ENCODE measurements at regions not wholly inside any gene's neighbourhood (a gene's known extent, or its start where the extent isn't known, plus 50 kb on each side); places are given as distances from the start of the nearest gene placed in this dataset.

- Mint-ChIP-seq H3K27me3 (ENCODE audit: insufficient read depth) (no peaks in the 10 kb centered on the region; the same call in 1 of the 2 replicates), H3K36me3 (ENCODE audit: low read depth) (no peaks in the 10 kb centered on the region), H3K27ac (no peak overlapping the region), H3K4me3 (no peak overlapping the region), H3K4me1 (ENCODE audit: low read depth) (no peaks in the 10 kb centered on the region), H3K9me3 (peaks cover 51% of the 10 kb centered on the region)
- no peak for TF ChIP-seq CTCF (IDR thresholded peaks at IDR 0.05)
- DNase-seq: no peak
These were observed 518.0 kb downstream of the TMA16 start for GRCh38 chr4:164012396-164013027.

GRCh38 chr4:164021947-164022346 lies 527.5 kb downstream of the TMA16 start:
- Mint-ChIP-seq H3K27ac (no peak overlapping the region), H3K4me1 (ENCODE audit: low read depth) (no peaks in the 10 kb centered on the region), H3K4me3 (no peak overlapping the region), H3K36me3 (ENCODE audit: low read depth) (no peaks in the 10 kb centered on the region), H3K27me3 (ENCODE audit: insufficient read depth) (no peaks in the 10 kb centered on the region), H3K9me3 (peaks cover 55% of the 10 kb centered on the region)
- no peak for DNase-seq
- no peak for TF ChIP-seq CTCF (IDR thresholded peaks at IDR 0.05)

- H3K36me3 Mint-ChIP-seq (ENCODE audit: low read depth): no peaks in the 10 kb centered on the region
- H3K4me3 Mint-ChIP-seq: no peak overlapping the region
- no peaks in the 10 kb centered on the region for H3K4me1 Mint-ChIP-seq (ENCODE audit: low read depth)
- peaks cover 60% of the 10 kb centered on the region for H3K9me3 Mint-ChIP-seq
- H3K27ac Mint-ChIP-seq: no peak overlapping the region
- TF ChIP-seq CTCF (IDR thresholded peaks at IDR 0.05): no peak
- no peak for DNase-seq
- H3K27me3 Mint-ChIP-seq (ENCODE audit: insufficient read depth): no peaks in the 10 kb centered on the region
These were observed 528.7 kb downstream of the TMA16 start for GRCh38 chr4:164023214-164023613.

- TF ChIP-seq CTCF (IDR thresholded peaks at IDR 0.05): no peak
- H3K4me1 Mint-ChIP-seq (ENCODE audit: low read depth): no peaks in the 10 kb centered on the region
- H3K4me3 Mint-ChIP-seq: no peak overlapping the region
- H3K27me3 Mint-ChIP-seq (ENCODE audit: insufficient read depth): no peaks in the 10 kb centered on the region
- peaks cover 70% of the 10 kb centered on the region for H3K9me3 Mint-ChIP-seq
- no peak overlapping the region for H3K27ac Mint-ChIP-seq
- H3K36me3 Mint-ChIP-seq (ENCODE audit: low read depth): no peaks in the 10 kb centered on the region
- DNase-seq: no peak
These were observed 533.3 kb downstream of the TMA16 start for GRCh38 chr4:164027805-164028204.

- DNase-seq: no peak
- Mint-ChIP-seq H3K9me3 (peaks cover 32% of the 10 kb centered on the region), H3K36me3 (ENCODE audit: low read depth) (no peaks in the 10 kb centered on the region; the same call in 1 of the 2 replicates), H3K4me1 (ENCODE audit: low read depth) (no peaks in the 10 kb centered on the region), H3K27me3 (ENCODE audit: insufficient read depth) (no peaks in the 10 kb centered on the region; the same call in 1 of the 2 replicates), H3K27ac (no peak overlapping the region), H3K4me3 (no peak overlapping the region)
- TF ChIP-seq CTCF (IDR thresholded peaks at IDR 0.05): no peak
These were observed 545.0 kb downstream of the TMA16 start for GRCh38 chr4:164039482-164039881.
